CD4-positive, alpha-beta T cell treated with Interleukin-4 for 1 hour (primary cell): ENCODE measurements at regions not wholly inside any gene's neighbourhood (a gene's known extent, or its start where the extent isn't known, plus 50 kb on each side); places are given as distances from the start of the nearest gene placed in this dataset.
"Not testable (repeated sequence)": the region's sequence is repeated elsewhere in the genome, so short reads cannot be mapped to it uniquely, and the experiment has no call there.

ENCODE experiments used
- DNase-seq, 2 donors: peaks; one replicate each; pipeline ENCODE4 v3.0.0-alpha.2; 2020 to 2022

DNA sequence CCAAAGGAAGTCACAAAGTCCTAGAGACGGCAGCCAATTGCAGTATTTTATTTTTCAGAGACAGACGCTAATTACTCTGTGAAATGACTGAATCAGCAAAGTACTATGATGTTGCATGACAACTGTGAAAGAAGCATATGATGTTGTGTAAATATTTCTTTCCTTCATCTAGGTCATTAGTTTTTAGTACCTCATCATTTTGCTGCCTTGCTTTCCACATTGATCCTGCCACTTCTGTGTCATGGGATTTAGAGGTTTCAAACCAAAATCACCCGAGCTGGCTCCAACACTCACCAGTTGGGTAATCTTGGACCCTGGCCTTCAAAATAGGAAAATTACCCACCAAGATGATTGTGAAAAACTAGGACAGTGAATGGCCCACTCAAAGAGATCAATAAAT is 585.2 kb downstream of the ACTL7B start:
- no peak for DNase-seq

DNA sequence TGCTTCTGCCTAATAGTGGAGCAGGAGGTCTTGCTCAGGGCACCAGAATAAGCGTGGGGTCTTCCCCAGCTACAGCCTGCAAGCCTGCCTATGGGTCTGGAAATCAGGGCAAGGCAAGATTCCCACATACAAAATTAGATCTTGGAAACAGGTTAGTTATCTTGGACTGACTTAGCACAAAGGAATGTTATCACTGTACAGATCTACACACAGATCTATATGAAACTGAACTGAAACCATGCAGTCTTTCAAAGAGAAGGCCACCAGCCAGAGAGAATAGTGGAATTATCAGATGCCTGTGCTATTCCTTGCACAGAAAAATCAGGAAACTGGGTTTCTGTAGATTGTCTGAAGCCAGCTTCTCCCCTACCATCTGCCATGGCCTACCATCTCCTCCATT is 585.7 kb downstream of the ACTL7B start:
- no peak for DNase-seq

DNA sequence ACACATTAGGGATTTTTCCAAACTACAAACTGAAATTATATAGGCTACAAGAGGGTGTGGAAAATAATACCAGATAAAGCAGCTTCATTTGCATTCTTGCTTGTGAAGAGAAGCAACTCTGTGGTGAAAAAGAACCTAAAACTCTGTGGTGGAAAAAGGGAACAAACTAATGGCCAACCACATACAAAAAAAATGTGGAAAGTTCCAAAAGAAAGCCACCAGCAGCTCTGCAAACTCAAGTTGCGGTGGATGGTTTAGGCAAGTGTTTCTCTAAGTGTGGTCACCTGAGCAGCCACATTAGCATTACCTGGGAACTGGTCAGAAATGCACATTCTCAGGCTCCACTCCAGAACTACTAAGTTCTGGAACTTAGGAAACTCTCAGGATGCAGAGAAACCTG is 586.4 kb downstream of the ACTL7B start:
- DNase-seq: no peak

DNA sequence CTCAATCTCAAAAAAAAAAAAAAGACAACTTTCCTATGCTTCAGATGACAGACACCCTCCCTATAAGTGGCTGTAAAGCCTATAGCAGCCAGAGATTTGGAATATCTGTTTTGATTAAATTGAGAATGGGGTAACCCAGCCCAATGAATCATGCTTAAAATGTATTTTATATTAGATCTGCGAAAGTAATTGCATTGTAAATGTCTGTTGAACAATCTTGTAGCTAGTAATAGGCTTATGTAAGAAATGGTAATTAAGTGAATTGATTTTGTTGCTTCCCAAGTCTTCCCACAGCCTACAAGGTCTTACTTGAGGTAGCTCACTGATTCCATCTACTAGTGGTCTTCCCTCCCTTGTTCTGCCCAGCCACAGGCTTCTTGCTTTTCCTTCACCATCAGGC is 590.7 kb downstream of the ACTL7B start:
- no peak for DNase-seq

DNA sequence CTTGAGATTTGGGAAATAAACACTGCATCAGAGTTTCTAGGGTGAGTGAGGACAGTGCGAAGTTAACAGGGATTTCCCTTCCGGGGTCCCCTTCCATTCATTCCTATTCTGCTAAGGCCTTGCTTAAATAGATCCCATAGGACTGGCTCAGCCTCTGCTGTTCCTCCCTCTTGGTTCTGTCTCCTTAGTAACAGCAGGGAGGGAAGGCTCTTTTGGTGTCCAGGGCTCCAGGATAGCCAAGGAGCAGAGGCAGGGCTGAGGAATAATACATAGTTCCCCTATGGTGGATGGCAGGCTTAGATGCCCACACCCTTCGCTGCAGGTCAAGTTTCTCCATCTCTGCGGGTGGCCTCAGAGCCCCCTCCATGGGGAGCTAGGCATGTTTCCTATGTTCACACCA is 591.7 kb downstream of the ACTL7B start:
- no peak for DNase-seq

DNA sequence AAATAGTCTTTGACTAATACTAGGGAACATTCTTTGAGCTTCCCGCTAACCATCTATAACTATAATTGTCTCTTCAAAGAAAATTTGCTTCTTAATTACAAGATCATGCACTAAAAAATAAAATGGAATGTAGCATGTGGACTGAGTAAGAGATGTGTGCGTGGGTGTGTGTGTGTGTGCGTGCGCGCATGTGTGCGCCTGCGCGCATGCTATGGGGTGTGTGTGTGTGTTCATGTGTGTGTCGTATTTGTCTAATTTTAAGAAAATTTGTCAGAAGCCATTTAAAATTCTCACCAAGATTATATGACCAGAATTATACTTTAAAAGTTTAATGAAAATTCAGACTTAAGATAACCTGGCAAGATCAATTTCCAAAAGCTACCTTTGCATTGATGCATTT is 593.0 kb downstream of the ACTL7B start:
- DNase-seq: no peak

DNA sequence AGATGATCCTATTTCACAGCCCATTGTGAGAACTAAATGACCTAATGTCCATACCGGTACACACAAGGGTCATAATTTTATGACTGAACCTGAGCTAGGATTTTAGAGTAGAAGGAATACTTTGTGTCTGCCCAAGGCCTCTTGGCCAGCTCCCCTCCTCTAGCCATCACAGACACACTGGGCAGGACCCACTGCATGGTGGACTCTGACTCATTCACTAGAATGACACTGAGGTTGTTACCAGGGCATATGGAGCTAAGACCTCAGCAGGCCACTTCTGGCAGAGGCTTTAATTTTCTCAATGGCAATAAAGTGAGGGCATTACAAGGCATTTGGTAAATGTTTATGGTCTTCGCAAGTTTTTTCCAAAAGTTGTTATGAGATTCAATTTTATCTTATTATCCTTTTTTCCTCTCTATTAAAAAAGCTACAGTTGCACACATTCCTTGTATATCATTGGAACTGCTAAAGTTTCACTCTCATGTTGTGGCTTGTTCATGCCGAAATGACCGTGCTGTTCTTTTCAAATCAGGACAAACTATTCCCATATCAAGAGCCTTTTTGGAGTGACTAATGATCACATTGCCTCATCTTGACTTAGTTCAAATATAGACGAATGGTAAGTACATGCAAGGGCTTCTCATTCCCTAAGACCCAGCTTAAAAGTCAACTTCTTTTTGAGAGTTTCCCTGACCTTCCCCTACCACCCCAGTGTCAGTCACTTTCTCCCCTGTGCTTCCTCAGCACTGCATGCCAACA is 595.7 kb downstream of the ACTL7B start:
- no peak for DNase-seq

DNA sequence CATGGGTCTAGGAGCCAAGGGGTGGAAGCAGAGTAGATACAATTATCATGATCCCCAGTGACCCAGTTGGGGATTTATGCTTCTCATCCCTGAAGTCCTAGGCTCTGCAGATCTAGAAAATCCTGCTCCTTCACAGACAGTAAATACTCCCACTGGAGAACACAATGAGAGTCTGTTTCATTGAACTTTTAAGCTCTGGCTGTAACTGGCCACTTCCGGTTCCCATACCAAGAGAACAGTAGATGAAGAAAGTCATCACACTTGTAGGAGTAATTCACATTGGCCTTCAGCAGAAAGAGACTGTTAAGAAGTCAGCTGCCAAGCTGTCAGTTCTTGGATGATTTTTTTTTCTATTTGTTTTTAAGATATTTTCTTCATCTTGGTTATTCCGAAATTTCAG is 597.1 kb downstream of the ACTL7B start:
- DNase-seq: no peak

DNA sequence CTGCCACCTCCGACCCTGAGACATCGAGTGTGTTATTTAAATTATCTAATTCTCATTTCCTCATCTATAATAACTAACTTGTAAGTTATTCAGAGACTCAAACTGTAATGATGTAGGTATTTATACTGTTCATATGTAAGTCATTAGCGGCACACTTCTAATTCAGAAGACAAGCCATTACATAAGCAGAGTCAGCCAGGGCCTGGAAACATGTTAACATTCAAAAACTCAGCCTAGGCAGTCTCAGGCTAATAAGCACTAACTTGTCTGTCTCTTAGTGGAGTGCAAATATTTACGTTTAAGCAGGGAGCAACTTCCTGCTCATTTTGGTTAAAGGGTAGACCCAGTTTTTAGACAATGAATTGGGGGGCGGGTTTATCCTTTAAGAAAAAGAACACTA is 598.4 kb downstream of the ACTL7B start:
- DNase-seq: no peak

DNA sequence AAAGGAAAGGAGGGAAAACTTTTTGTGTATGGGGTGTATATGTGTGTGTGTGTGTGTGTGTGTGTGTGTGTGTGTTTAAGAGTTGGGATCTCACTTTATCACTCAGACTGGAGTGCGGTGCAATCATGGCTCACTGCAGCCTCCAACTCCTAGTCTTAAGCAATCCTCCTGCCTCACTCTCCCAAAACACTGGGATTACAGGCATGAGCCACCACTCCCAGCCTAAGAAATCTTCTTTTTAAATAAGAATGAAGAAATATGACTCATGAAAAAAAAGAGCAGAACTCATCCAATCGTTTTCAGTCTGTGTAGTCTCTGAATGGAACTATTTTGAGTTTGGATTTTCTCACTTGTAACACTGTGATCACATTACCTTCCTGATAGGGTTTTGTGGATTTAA is 601.5 kb downstream of the ACTL7B start:
- no peak for DNase-seq

DNA sequence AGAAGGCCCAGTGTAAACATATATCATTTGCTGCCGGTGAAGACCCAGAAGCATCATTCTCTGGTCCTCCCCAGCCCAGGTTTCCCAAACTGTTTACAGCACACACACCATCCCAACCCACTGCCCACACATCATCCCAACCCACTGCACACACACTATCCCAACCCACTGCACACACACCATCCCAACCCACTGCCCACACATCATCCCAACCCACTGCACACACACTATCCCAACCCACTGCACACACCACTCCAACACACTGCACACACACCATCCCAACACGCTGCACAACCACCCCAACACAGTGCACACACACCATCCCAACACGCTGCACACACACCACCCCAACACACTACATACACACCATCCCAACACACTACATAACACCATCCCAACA is 608.4 kb downstream of the ACTL7B start:
- DNase-seq: not testable (repeated sequence)

DNA sequence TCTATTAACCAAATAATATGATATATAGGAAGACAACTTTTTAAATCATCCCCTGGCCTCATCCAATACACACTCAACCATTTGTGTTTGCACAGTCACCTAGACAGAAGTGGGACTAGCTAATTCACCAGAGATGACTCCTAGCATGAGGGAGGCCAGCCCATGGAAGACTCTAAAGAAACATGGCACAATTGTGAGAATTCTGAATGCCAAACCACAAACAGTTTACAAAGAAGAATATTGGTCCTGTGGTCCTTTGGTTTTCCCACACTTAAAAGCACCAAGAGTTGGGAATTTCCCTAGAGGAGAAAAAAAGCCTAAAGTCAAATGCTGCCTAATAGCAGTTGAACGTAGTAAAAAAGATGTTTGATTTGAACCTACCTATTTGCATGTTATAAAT is 609.9 kb downstream of the ACTL7B start:
- DNase-seq: no peak

DNA sequence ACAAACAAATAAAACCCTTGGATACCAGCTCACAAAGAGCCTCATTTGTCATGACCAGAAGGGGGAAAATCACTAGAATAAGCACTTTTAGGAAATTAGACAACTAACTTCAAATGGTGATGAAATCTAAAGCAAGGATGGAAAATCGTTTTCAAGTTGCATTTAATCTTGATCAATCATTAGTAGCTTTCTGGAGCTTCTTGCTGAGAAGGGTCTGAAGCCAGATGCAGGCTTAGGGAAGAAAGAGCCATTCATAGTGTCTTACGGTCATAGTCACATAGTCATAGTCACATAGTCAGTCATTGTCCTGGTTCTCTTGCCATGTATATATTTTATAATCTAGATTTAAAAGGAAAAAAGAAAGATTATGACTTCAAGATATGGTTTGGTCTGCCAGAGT is 610.5 kb downstream of the ACTL7B start:
- no peak for DNase-seq

DNA sequence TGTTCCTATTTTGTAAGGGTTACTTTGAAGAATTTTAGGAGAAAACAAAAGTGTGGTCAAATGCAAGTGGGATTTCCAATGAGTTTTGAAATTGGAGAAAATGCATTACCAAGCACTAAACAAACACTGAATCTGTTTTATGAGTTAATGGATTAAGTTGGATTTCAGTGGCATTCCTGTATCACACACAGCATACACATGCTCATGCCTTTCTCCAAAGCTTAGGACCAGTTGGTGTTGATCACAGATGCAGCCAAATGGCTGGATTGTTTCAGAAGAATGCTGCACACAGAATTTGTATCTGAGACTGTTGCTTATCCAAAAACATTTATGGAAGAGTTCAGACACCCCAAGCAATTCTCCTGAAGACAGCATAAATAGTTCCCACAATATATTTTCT is 611.1 kb downstream of the ACTL7B start:
- DNase-seq: no peak

DNA sequence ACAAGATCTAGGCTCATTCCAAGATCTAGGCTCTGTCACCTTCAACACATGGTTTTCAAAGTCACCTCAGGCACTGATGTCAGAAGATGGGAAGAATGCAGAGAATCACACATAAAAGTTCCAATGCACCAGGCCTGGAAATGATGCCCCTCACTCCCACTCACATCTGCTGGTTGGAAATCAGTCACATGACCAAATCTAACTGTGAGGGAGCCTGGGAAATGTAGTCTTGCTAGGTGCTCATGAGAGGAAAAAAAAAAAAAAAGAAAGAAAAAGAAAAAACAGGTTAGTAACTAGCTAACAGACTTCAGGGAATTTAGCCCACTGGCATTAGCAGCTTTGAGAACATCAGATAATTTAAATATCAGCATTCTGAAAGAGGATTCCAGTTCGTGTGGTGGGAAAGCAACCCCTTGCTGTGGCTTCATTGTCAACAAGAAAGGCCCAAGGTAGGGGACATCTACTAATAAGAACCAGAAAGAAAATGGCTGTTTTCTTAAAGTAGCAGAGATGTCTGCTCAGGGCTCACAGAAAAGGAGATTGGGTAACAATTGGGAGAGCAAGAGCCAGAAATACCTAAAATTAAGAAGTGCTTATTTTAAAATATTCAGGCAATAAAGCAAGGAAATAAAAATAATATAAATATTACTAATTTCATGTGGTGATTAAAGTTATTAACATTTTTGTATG is 614.3 kb downstream of the ACTL7B start:
- no peak for DNase-seq

DNA sequence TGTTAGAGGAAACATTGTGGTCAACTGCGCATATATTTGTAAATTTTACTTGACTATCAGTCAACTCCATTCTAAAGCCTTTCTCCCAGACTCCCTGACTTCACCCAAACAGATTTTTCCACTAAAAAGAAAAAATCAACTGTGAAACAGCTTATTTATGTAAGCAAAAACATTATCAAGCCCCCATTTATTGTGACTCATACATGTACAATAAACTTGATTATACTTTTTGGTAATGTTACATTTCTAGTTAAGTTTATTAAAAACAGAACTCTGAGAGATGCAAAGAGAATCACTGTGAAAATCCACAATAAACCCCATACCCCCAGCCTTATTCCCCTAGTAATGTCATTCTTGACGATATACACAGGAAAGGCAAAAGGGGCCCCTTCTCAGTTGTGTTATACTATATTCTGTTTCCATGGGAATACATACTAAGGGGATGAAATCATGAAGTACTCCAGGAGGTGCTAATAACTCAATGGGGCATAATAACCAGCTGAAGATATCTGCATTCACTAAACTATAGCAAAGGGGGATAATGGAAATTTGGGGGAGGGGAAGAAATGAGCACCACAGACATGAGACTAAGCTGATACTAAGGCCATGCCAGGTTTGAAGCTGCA is 616.0 kb downstream of the ACTL7B start:
- DNase-seq: no peak

DNA sequence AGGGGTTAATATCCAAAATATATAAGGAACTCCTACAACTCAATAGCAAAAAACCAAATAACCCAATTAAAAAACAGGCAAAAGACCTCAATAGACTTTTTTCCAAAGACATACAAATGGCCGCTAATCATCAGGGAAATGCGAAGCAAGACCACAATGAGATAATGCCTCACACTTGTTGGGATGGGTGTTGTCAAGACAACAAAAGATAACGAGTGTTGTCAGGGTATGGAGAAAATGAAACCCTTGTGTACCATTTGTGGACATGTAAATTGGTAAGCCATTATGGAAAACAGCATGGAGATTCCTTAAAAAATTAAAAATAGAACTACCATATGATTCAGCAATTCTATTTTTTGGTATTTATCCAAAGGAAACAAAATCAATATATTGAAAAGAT is 620.2 kb downstream of the ACTL7B start:
- DNase-seq: no peak

DNA sequence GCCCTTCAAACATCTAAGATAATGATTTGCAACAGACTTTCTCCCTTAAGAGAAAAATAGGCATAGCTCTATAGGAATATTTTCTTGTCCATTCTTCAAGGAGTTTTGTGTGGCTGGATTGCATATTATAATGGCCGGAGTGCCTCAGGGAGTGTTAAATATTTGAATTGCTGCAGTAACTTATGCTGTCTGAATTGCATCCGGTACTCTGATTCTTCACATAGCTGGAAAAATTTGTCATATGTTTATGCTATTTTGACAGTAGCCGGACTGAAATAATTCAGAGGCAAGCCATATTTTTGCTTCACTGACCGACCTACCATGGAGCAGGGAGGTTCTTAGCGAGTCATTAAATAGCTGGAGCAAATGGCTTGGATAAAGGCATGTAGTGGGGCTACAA is 621.0 kb downstream of the ACTL7B start:
- DNase-seq: no peak

DNA sequence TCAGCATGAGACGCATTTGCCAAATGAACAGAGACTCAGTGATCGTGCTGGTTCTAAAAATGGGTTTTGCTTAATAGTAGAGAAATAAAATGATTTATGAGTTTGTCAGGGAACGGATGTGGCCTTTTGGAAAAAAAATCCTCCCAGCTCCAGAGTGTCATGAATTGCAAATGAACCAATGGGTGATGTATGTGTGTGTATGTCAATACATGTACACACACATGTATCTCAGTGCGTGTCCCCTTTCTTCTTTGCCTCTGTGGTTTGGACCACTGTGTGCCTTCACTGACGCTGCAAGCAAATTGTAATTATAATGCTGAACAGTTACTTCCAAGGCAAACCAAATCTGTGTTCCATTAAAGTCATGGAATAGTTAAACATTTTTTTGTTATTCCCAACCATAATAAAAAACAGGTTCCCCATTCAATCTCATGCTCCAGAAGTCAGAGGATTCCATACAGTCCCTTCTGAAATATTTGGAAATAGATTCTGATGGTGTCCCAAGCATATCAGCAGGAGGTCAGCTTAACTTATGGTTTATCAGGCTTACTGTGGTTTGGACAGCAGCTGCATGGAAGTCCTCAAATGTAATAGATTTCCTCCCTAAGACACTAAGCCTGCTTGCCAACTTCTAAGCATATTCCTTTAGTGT is 630.5 kb downstream of the ACTL7B start:
- no peak for DNase-seq

DNA sequence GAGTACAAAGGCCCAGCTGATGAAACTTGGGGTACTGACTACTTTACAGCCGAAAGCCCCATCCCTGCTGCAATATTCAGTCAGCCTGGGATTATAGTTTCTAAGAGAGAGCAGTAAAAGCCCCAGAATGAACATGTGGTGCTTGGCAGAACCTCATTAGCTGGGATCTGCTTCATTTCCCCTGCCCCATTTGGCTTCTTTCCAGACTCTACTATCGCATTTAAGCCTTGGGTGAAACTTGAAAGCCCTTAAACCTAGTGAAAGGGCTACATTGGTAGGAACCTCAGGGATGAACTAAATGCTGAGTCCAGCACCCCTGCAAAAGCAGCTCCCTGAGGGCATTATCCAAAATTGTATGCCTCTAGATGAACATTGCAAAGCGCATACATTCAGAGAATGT is 631.1 kb downstream of the ACTL7B start:
- DNase-seq: no peak

DNA sequence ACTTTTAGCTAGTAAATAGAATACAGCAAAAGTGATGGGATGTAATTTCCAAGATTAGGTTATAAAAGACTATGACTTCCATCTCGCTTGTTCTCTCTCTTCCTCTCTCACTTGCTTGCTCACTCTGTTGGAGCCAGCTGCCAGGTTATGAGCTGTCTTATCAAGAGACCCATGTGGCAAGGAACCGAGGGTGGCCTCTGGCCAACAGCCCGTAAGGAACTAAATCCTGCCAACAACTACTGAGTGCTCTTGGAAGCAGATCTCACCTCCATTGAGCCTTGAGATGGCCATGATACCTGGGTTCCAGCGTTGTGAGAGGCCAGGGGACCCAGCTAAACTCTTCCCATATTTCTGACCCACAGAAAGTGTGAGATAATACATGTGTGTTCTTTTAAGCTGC is 636.1 kb downstream of the ACTL7B start:
- DNase-seq: no peak

DNA sequence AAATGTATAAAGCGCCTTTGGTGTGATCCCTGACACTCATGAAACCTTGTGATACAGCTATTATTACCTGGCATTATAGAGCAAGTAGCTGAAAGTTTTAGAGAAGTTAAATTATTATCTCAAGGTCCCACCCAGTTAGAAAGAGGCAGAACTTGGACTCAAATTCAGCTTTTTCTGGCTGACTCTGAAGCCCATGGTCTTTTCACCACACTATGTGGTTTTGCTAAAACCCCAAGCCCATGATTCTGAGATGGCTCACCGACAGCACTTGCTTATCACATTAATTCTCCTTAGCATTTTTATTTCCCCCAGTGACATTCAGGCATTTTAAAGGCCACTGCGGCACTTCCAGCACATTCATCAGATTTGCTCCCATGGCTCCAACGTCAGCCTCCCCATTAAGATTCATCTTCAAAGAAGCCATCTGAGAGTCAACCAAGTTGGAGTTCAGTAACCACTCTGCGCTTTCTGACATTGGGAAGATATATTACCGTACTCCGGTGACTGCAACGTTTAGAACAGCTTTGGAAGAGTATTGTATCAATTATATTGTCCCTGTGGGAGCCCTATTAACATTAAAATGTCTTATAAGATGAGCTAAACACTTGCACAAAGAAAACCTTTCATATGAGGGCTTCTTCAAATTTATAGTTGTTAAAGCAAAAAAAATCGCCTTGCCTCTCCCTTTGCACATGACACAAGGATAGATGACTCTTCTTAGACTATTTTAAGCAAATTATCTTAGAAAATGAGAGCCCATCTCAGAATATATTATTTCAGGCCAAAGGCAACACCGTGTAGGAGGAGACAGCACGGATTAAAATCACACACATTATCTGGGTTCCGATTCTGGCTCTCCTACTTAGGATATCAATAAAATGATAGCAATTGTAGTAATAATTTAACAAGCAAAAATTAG is 638.1 kb downstream of the ACTL7B start:
- DNase-seq: no peak

DNA sequence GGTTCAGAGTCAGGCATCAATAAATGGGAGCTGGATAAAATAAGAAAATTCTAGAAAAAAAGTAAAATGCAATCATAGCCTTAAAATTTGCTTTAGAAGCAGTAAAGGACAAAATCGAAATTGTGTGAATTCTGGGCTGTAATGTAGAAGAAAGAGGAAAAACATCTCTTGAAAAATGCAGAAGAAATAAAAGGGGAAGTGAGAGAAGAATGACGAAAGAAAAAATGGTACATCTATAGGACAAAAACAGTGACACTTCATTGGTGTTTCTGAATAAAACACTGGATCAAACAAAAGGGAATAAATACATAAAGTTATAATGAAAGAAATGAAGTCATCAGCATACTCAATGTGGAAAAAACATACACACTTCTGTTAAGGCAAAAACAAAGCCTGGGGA is 642.3 kb downstream of the ACTL7B start:
- DNase-seq: no peak
